ENCODE measurements at regions not wholly inside any gene's neighbourhood (a gene's known extent, or its start where the extent isn't known, plus 50 kb on each side); places are given as distances from the start of the nearest gene placed in this dataset.

- no peak for DNase-seq
Observed at GRCh38 chr1:38326856-38327255, 280.3 kb upstream of the POU3F1 start.

GRCh38 chr1:38326135-38326534 is 279.5 kb upstream of the POU3F1 start:
- no peak for DNase-seq

DNA sequence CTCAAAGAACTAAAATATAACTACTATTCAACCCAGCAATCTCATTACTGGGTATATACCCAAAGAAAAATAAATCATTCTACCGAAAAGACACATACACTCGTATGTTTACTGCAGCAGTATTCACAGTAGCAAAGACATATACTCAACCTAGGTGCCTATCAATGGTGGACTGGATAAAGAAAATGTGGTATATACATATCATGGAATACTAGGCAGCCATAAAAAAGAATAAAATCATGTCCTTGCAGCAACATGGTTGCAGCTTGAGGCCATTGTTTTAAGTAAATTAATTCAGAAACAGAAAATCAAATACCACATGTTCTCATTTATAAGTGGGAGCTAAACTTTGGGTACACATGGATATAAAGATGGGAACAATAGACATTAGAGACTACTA is 266.2 kb upstream of the POU3F1 start:
- DNase-seq, result no peak

DNA sequence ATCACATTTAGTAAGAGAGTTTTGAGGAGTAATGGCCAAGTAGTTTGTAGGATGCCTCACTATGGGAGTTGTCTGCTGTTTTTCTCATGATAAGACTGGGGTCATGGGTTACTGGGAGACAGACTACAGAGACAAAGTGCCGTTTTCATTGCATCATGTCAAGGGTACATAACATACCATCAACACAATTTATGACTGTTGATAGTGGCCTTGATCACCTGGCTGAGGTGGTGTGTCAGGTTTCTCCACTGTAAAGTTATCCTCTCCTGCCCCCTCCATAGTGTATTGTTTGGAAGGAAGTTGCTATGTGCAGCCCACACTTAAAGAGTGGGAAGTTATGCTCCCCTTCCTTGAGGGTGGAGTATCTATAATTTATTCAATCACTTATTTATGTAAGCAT is 263.5 kb upstream of the POU3F1 start:
- no peak for DNase-seq

- peak; percentile 13 for DNase-seq
Observed at GRCh38 chr1:38308780-38309179, 262.2 kb upstream of the POU3F1 start.

DNA sequence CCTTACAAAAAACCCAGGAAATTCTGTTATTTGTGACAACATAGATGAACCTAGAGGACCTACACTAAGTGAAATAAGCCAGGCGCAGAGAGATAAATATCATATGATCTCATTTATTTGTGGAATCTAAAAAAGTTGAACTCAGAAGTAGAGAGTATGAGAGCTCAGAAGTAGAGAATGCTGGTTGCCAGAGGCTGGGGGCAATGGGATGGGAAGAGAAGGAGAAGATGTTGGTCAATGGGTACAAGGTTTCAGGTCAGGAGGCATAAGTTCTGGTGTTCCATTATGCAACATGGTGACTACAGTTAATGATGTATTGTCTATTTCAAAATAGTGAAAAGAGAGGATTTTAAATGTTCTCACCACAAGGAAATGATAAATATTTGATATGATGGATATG is 259.1 kb upstream of the POU3F1 start:
- DNase-seq, result no peak

GRCh38 chr1:38303843-38304242 is 257.2 kb upstream of the POU3F1 start:
- no peak for DNase-seq

DNA sequence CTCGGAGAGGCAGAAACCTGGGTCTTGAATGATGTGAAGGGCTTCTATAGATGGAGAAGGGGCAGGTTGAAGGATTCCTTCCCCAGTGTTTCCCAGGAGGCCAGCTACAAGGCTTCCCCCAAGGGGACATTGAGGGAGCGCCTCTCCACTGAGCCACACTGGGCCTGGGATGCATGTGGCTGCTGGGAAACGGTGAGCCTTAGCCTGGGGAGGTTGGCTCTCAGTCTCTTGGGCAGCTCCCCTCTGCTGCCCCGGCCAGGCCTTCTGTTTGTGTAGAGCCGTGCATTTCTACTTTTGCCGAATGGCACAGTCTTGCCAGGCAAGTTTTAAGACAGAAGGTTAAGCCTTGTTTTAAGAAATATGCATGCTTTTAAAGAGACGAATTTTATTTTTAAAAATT is 254.4 kb upstream of the POU3F1 start:
- no peak for DNase-seq

- DNase-seq, result no peak
Observed at GRCh38 chr1:38300616-38301015, 254.0 kb upstream of the POU3F1 start.

DNA sequence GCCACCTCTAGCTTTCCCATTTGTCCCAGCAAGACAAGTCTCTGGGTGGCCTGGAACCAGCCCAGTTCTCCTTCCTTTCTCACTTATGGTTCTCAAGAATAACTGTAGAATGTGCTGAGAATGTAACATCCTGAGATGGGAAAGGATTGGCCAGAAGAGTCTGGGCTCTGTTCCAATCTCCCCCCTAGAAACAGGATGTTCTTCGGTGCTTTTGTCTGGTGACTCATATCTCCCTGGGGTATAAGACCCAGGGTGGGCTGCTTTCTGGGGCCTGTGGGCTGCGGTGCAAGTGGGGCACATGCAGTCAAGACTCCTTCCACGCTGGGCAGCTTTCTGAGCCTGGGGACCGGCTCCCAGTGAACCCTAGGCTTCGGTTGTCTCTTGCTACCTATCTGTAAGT is 251.2 kb upstream of the POU3F1 start:
- no peak for DNase-seq

DNA sequence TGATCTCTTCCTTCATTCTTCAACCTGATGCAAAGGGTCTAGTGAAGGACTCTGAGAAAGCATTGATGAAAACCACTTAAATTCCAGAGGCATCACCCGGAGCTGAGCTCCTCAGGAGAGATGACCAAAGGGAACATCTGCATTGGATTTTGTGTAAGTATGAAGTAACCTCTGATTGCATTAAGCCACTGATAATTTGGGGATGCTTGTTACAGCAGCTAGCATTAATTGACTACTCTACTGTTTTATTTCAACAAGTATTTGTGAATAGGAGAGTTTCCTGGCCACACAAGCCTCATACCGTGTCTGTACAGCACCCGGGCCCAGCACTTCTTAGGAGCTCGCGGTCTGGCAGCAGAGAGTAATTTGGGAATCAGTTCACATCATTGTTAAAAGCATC is 250.7 kb upstream of the POU3F1 start:
- no peak for DNase-seq

DNA sequence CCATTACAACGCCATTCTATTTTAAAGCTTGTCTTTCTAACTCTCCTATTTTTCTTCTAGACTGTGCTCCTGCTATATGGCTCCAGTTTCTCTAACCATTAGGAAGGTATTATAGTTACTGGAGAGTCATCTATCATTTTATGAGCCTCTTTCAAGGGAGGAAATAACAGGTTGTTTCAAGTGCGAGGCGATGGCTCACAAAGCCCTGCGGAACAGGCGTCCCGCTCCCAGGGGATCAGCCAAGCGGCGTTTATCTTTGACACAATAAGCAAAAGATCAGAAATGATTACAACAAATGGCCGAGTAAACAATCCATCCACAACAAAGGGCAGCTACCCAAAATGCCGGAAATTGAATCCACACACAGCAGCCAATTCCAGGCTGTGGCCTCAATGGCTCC is 249.5 kb upstream of the POU3F1 start:
- DNase-seq, result no peak

DNA sequence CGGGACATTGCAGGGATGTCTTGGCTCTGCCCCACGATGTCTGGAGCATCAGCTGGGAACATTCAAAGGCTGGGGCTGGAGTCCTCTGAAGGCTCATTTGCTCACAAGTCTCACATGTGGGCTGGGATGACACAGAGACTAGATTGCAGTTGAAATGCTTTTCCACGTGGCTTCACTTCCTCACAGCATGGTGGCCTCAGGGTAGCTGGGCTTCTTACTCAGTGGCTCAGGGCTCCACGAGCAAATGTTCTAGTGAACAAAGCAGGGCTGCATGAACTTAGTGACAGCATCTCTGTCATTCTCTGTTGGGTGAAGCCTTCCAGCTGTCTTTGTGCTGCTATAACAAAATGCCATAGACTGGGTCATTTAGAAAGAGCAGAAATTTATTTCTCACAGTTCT is 247.0 kb upstream of the POU3F1 start:
- no peak for DNase-seq

GRCh38 chr1:38292969-38293368 is 246.4 kb upstream of the POU3F1 start:
- no peak for DNase-seq

GRCh38 chr1:38291906-38292521 is 245.4 kb upstream of the POU3F1 start:
- DNase-seq, result no peak

GRCh38 chr1:38291336-38291735 is 244.7 kb upstream of the POU3F1 start:
- no peak for DNase-seq

- no peak for DNase-seq
Observed at GRCh38 chr1:38289034-38289433, 242.4 kb upstream of the POU3F1 start.

GRCh38 chr1:38287547-38287946 is 241.0 kb upstream of the POU3F1 start:
- no peak for DNase-seq

- no peak for DNase-seq
Observed at GRCh38 chr1:38287036-38287435, 240.4 kb upstream of the POU3F1 start.

- DNase-seq, result no peak
Observed at GRCh38 chr1:38285807-38286530, 239.4 kb upstream of the POU3F1 start.

GRCh38 chr1:38284953-38285352 is 238.4 kb upstream of the POU3F1 start:
- no peak for DNase-seq

DNA sequence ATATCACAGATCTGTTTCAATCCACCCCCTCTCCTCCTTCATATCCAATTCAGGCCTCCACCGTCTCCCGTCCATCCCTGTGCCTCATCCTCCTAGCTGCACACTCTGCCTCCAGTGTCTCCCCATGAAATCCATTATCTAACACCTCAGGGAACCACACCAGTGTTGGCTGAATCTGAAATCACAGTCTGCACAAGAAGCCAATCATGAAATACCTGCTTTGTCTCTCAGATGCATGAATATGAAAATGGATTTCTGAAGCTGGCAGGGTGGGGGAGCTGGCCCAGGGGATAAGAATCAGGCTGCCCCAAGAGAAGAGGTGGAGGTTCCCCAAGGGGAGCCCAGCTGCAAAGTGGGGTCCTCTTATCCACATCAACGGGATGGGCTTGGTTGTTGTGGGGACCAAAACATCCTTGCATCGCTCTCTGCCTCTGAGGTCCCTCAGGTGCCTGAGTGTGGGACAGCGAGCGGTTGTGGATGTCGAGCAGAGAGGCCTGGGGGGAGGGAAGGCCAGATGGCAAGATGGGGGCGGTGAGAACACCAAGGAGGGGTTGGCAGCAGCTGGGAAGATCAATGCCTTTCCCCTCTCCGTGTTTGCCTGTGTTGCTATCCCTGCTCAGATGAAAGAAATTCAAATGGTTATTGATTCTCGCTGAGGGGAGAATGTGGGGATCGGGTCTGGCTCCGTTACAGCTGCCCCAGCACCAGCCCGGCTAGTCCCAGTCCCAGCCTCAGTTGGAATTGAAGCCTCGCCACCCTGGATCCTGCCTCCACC is 237.3 kb upstream of the POU3F1 start:
- peak; percentile 45 for DNase-seq

DNA sequence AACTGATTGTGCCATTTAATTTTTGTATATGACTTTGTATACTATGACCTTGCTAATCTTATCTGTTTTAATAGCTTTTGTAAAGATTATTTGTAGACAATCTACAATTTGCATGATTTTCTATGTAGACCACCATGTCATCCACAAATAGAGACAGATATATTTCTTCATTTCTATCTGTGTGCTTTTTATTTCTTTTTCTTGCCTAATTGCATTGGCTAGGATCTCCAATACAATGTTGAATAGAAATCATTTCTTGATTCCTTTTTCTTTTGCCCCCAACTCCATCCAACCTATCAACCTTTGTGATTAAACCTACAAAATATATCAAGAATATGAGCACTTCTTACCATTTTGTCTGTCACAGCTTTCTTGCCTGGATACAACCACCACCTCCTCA is 232.6 kb upstream of the POU3F1 start:
- no peak for DNase-seq

GRCh38 chr1:38277646-38278045 is 231.1 kb upstream of the POU3F1 start:
- no peak for DNase-seq

All from NCI-H2171 (cell line).